Testis (tissue), 2 donors: ENCODE measurements at regions not wholly inside any gene's neighbourhood (a gene's known extent, or its start where the extent isn't known, plus 50 kb on each side); places are given as distances from the start of the nearest gene placed in this dataset.

Experiments used
- DNase-seq: peaks from one replicate; pipeline ENCODE4 v3.0.0-alpha.2; 2019
- H3K27ac ChIP-seq, 2 donors: fragments of 200-600 bp; sonication (generic); one replicate each; pipeline ENCODE4 v1.5.1; 2019
- H3K27me3 ChIP-seq: fragments of 200-600 bp; sonication (generic); one replicate; pipeline ENCODE4 v1.5.1; 2019
- H3K36me3 ChIP-seq: fragments of 200-600 bp; sonication (generic); one replicate; pipeline ENCODE4 v1.5.1; 2017; ENCODE audit warnings: low read depth; ENCODE audit errors: missing control alignments
- H3K4me1 ChIP-seq: fragments of 200-600 bp; sonication (generic); one replicate; pipeline ENCODE4 v1.5.1; 2019
- H3K4me3 ChIP-seq, 2 donors: fragments of 200-600 bp; sonication (generic); one replicate each; pipeline ENCODE4 v1.5.1; 2017 to 2019
- H3K9me3 ChIP-seq: fragments of 200-600 bp; sonication (generic); one replicate; pipeline ENCODE4 v1.5.1; 2017
- CTCF ChIP-seq, 3 experiments: fragments of 450-650 bp in 2 of 3; fragments of 200-600 bp in 1 of 3; sonication (generic) in 1 of 3; IDR thresholded peaks; one replicate each; pipeline ENCODE4 v1.5.1; 2016 to 2019; ENCODE audit warnings: antibody characterized with exemption in 3 of 3, mild to moderate bottlenecking in 2 of 3, moderate library complexity in 1 of 3
- POLR2A ChIP-seq: fragments of 450-650 bp; IDR thresholded peaks from one replicate; pipeline ENCODE4 v1.6.1; 2017; ENCODE audit warnings: antibody characterized with exemption, mild to moderate bottlenecking, moderate library complexity
- WGBS, 2 donors: methylation state at CpG; one replicate each; pipeline ENCODE4 v1.1.5; 2018; 5-methylcytosine and 5-hydroxymethylcytosine counted together
- intact Hi-C: fragments of 100-400 bp; cut with DNase I; formaldehyde crosslinking; loops from one replicate; pipeline ENCODE4 v1.15.1; 2023; ENCODE audit warnings: low total_unique reads

GRCh38 chr13:99131410-99131809, 69.2 kb upstream of the UBAC2 start:
- H3K27me3 ChIP-seq = no peaks in the 10 kb centered on the region

GRCh38 chr13:99132295-99132835, 68.3 kb upstream of the UBAC2 start:
- intact Hi-C loops = no loop called here
- TF ChIP-seq POLR2A (no peak), CTCF (IDR thresholded peaks at IDR 0.05) (no peak)
- Histone ChIP-seq H3K4me1 (no peaks in the 10 kb centered on the region), H3K36me3 (no peaks in the 10 kb centered on the region), H3K9me3 (no peaks in the 10 kb centered on the region), H3K27ac (no peak overlapping the region), H3K27me3 (no peaks in the 10 kb centered on the region), H3K4me3 (no peak overlapping the region)
- no peak for DNase-seq

More at GRCh38 chr13:99131410-99131809, 69.2 kb upstream of the UBAC2 start:
- Histone ChIP-seq H3K4me1 (no peaks in the 10 kb centered on the region), H3K4me3 (no peak overlapping the region), H3K36me3 (no peaks in the 10 kb centered on the region), H3K27ac (no peak overlapping the region), H3K9me3 (no peaks in the 10 kb centered on the region)
- no peak for DNase-seq
- WGBS, 2 donors = 94 to 96% methylated on average over 4 of the region's 4 CpGs
- intact Hi-C loops = no loop called here
- TF ChIP-seq CTCF (IDR thresholded peaks at IDR 0.05) (no peak), POLR2A (no peak)

- Histone ChIP-seq H3K4me1 (no peaks in the 10 kb centered on the region), H3K36me3 (no peaks in the 10 kb centered on the region), H3K27ac (no peak overlapping the region), H3K4me3 (no peak overlapping the region), H3K9me3 (no peaks in the 10 kb centered on the region), H3K27me3 (no peaks in the 10 kb centered on the region)
- DNase-seq = no peak
- 75 to 94% methylated on average over 1 of the region's 1 CpG for WGBS, 2 donors
- TF ChIP-seq CTCF (IDR thresholded peaks at IDR 0.05) (no peak), POLR2A (no peak)
- intact Hi-C loops = no loop called here
These were observed 67.4 kb upstream of the UBAC2 start for GRCh38 chr13:99133230-99133629.

GRCh38 chr13:99133848-99134247, 66.8 kb upstream of the UBAC2 start:
- DNase-seq = no peak
- Histone ChIP-seq H3K27ac (no peak overlapping the region), H3K4me3 (no peak overlapping the region), H3K27me3 (no peaks in the 10 kb centered on the region), H3K4me1 (no peaks in the 10 kb centered on the region), H3K9me3 (no peaks in the 10 kb centered on the region), H3K36me3 (no peaks in the 10 kb centered on the region)
- intact Hi-C loops = no loop called here
- TF ChIP-seq POLR2A (no peak), CTCF (IDR thresholded peaks at IDR 0.05) (no peak)
- WGBS, 2 donors = 70 to 74% methylated on average over 3 of the region's 3 CpGs

GRCh38 chr13:99135591-99135990, 65.1 kb upstream of the UBAC2 start:
- Histone ChIP-seq H3K27ac (no peak overlapping the region), H3K36me3 (no peaks in the 10 kb centered on the region), H3K4me1 (no peaks in the 10 kb centered on the region), H3K27me3 (no peaks in the 10 kb centered on the region), H3K4me3 (no peak overlapping the region), H3K9me3 (no peaks in the 10 kb centered on the region)
- TF ChIP-seq CTCF (IDR thresholded peaks at IDR 0.05) (no peak), POLR2A (no peak)
- intact Hi-C loops = no loop called here
- 78 to 91% methylated on average over 4 of the region's 4 CpGs for WGBS, 2 donors
- no peak for DNase-seq
